ENCODE measurements at regions not wholly inside any gene's neighbourhood (a gene's known extent, or its start where the extent isn't known, plus 50 kb on each side); places are given as distances from the start of the nearest gene placed in this dataset.

DNA sequence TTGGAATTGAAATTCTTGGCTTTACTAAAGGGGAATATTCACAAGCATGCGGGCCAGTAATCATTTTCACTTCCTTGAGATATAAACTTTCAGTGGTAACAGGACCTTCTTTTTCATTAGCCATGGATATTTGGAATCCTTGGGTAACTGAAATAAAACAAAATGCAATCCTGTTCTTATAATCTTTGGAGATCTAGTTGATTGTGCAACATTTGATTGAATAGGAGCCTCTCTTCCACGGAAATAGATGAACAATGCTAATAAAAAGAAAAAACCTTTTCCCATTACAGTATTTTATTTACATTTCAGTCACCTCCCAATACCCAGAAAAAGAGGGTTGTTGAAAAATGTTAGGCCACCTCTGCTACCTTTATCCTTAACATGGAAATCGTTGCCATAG lies 225.6 kb downstream of the MAP2K6 start:
- Histone ChIP-seq H3K36me3 (ENCODE audit: low read depth) (no peaks in the 10 kb centered on the region), H3K4me1 (ENCODE audit: insufficient read depth) (peaks cover 28% of the 10 kb centered on the region), H3F3A (ENCODE audit: insufficient read depth) (peaks cover 28% of the 10 kb centered on the region), H3K27me3 (replicated peaks; ENCODE audit: insufficient read depth) (no peaks in the 10 kb centered on the region), H3K9ac (no peak overlapping the region), H2AFZ (no peak overlapping the region), H3K79me2 (ENCODE audit: insufficient read depth) (no peaks in the 10 kb centered on the region), H3K4me3 (no peak overlapping the region), H3K9me2 (ENCODE audit: insufficient read depth) (peaks cover 3% of the 10 kb centered on the region; the same call in 1 of the 2 replicates), H4K20me1 (ENCODE audit: insufficient read depth) (no peaks in the 10 kb centered on the region), H3K4me2 (ENCODE audit: unreplicated experiment) (no peak overlapping the region), H3K9me3 (ENCODE audit: low read depth) (no peaks in the 10 kb centered on the region), H3K27ac (no peak overlapping the region)
- no peak for DNase-seq
- in situ Hi-C loops (cut with MboI), result no loop called here
- TF ChIP-seq EZH2 (IDR thresholded peaks at IDR 0.05; ENCODE audit: insufficient read depth, poor library complexity, severe bottlenecking), result no peak
- TF ChIP-seq EZH2phosphoT487 (IDR thresholded peaks at IDR 0.05; ENCODE audit: insufficient read depth, low read depth), result no peak
- WGBS, 2 experiments (ENCODE audit: low coverage in 1 of 2, low lambda C conversion rate in 2 of 2, missing lambda C conversion rate in 2 of 2), result 62% methylated on average over 3 of the region's 3 CpGs

DNA sequence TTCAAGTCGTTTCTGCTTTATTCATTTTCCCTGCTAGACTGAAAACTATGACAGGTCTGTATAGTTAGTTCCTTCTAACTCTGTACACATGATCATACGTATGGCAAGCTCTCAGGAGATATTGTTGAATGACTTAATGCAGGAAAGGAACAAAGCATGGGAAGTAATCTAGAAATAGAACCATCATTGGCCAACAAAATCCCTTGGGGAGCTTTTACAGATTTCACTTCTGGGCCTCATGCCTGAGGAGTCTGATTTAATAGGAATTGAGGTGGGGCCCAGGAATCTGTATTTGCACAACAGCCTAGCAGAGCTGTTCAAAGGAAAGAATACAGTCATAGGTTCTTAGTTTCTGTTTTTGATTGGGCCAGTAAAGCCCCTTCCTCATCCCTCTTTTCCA lies 229.2 kb downstream of the MAP2K6 start:
- Histone ChIP-seq H3K9me3 (ENCODE audit: low read depth) (no peaks in the 10 kb centered on the region), H3K4me3 (no peak overlapping the region), H4K20me1 (ENCODE audit: insufficient read depth) (no peaks in the 10 kb centered on the region), H3K27ac (no peak overlapping the region), H3K27me3 (replicated peaks; ENCODE audit: insufficient read depth) (no peaks in the 10 kb centered on the region), H3K36me3 (ENCODE audit: low read depth) (no peaks in the 10 kb centered on the region), H3K4me1 (ENCODE audit: insufficient read depth) (0 out of 2 replicates have a peak, but pooled peaks cover 5% of the 10 kb centered on the region), H3K9ac (no peak overlapping the region), H3K4me2 (ENCODE audit: unreplicated experiment) (no peak overlapping the region), H3K9me2 (ENCODE audit: insufficient read depth) (no peaks in the 10 kb centered on the region), H3F3A (ENCODE audit: insufficient read depth) (peaks cover under 1% of the 10 kb centered on the region; the same call in 1 of the 2 replicates), H3K79me2 (ENCODE audit: insufficient read depth) (no peaks in the 10 kb centered on the region), H2AFZ (no peak overlapping the region)
- DNase-seq, result peak; percentile 12
- in situ Hi-C loops (cut with MboI), result no loop called here
- 69 to 77% methylated on average over 2 of the region's 2 CpGs for WGBS, 2 experiments (ENCODE audit: low coverage in 1 of 2, low lambda C conversion rate in 2 of 2, missing lambda C conversion rate in 2 of 2)
- TF ChIP-seq EZH2phosphoT487 (IDR thresholded peaks at IDR 0.05; ENCODE audit: insufficient read depth, low read depth), result no peak
- TF ChIP-seq EZH2 (IDR thresholded peaks at IDR 0.05; ENCODE audit: insufficient read depth, poor library complexity, severe bottlenecking), result no peak

DNA sequence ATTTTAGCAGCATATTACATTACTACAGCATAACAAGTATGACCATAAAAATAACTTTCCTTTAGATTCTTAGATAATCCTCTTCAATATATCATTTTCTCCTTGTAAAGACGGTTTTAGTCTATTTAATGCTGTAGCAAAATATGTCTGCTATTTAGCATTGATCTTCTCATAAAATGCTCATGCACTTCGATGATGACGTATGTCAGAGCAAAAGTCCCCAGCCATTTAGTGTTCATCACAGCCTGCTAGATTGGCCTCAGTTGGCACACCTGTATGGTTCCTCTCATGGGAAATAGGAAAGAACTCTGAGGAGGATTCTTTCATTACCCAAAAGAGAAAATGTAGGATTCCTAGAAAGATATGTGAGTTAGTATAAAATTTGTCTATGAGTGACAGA lies 232.2 kb downstream of the MAP2K6 start:
- no peaks in the 10 kb centered on the region for H3K27me3 ChIP-seq (replicated peaks; ENCODE audit: insufficient read depth)
- WGBS, 2 experiments (ENCODE audit: low coverage in 1 of 2, low lambda C conversion rate in 2 of 2, missing lambda C conversion rate in 2 of 2), result 85 to 89% methylated on average over 3 of the region's 3 CpGs
- no peak overlapping the region for H3K4me3 ChIP-seq
- no peak overlapping the region for H3K27ac ChIP-seq
- H3K4me1 ChIP-seq (ENCODE audit: insufficient read depth), result no peaks in the 10 kb centered on the region
- H3K9me3 ChIP-seq (ENCODE audit: low read depth), result no peaks in the 10 kb centered on the region
- H2AFZ ChIP-seq, result no peak overlapping the region
- no peak for TF ChIP-seq EZH2phosphoT487 (IDR thresholded peaks at IDR 0.05; ENCODE audit: insufficient read depth, low read depth)
- no peak for TF ChIP-seq EZH2 (IDR thresholded peaks at IDR 0.05; ENCODE audit: insufficient read depth, poor library complexity, severe bottlenecking)
- H3K9ac ChIP-seq, result no peak overlapping the region
- no peaks in the 10 kb centered on the region for H3K79me2 ChIP-seq (ENCODE audit: insufficient read depth)
- H3F3A ChIP-seq (ENCODE audit: insufficient read depth), result no peaks in the 10 kb centered on the region
- no peaks in the 10 kb centered on the region for H3K9me2 ChIP-seq (ENCODE audit: insufficient read depth)
- no peaks in the 10 kb centered on the region for H3K36me3 ChIP-seq (ENCODE audit: low read depth)
- in situ Hi-C loops (cut with MboI), result no loop called here
- no peaks in the 10 kb centered on the region for H4K20me1 ChIP-seq (ENCODE audit: insufficient read depth)
- DNase-seq, result no peak
- no peak overlapping the region for H3K4me2 ChIP-seq (ENCODE audit: unreplicated experiment)

DNA sequence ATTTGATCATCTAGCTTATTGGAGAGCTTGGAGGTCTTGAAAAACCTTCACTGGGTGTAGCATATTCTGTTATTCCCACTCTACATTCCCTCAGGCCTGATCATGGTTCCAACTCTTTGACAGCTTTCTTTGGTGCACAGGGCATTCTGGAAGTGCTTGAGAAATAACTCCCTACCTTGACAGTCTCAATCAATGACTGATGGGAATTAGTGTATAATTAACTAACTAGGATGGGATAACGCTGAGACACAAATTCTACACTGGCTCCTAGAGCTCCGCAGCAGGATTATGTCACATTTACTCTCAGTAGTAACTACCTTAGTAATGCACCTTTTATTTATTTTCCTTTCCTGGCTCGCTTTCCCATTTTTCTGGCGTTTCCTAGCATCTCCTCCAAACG lies 236.4 kb downstream of the MAP2K6 start:
- DNase-seq, result no peak
- peaks cover 13% of the 10 kb centered on the region for H3F3A ChIP-seq (ENCODE audit: insufficient read depth)
- H3K27me3 ChIP-seq (replicated peaks; ENCODE audit: insufficient read depth), result no peaks in the 10 kb centered on the region
- H4K20me1 ChIP-seq (ENCODE audit: insufficient read depth), result no peaks in the 10 kb centered on the region
- no peaks in the 10 kb centered on the region for H3K36me3 ChIP-seq (ENCODE audit: low read depth)
- no peak overlapping the region for H2AFZ ChIP-seq
- no peaks in the 10 kb centered on the region for H3K9me2 ChIP-seq (ENCODE audit: insufficient read depth)
- TF ChIP-seq EZH2 (IDR thresholded peaks at IDR 0.05; ENCODE audit: insufficient read depth, poor library complexity, severe bottlenecking), result no peak
- no peak for TF ChIP-seq EZH2phosphoT487 (IDR thresholded peaks at IDR 0.05; ENCODE audit: insufficient read depth, low read depth)
- H3K9me3 ChIP-seq (ENCODE audit: low read depth), result no peaks in the 10 kb centered on the region
- no peak overlapping the region for H3K27ac ChIP-seq
- no peak overlapping the region for H3K4me2 ChIP-seq (ENCODE audit: unreplicated experiment)
- in situ Hi-C loops (cut with MboI), result no loop called here
- no peak overlapping the region for H3K9ac ChIP-seq
- H3K4me3 ChIP-seq, result no peak overlapping the region
- H3K4me1 ChIP-seq (ENCODE audit: insufficient read depth), result peaks cover 14% of the 10 kb centered on the region
- H3K79me2 ChIP-seq (ENCODE audit: insufficient read depth), result no peaks in the 10 kb centered on the region
- 94 to 97% methylated on average over 5 of the region's 5 CpGs for WGBS, 2 experiments (ENCODE audit: low coverage in 1 of 2, low lambda C conversion rate in 2 of 2, missing lambda C conversion rate in 2 of 2)

DNA sequence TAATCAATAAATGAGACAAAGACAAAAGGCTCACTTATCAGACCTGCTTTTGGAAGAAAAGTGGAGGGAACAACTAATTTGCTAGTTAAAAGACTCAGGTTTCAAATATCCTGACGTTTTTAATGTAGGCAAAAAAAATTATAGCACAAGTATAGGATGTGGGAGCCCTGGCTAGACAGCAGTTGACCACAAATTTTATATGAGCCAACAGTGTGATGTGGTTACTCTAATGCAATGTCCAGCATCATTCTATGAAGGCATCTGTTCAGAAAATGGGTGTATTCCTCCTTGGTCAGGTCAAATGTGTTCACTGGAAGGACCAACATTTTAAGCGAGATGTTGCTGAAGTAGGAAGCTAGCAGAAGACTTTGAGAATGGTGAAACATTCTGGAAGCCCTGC lies 237.4 kb downstream of the MAP2K6 start:
- no peaks in the 10 kb centered on the region for H3K27me3 ChIP-seq (replicated peaks; ENCODE audit: insufficient read depth)
- WGBS, 2 experiments (ENCODE audit: low coverage in 1 of 2, low lambda C conversion rate in 2 of 2, missing lambda C conversion rate in 2 of 2), result 54 to 63% methylated on average over 2 of the region's 2 CpGs
- no peaks in the 10 kb centered on the region for H3K36me3 ChIP-seq (ENCODE audit: low read depth)

More for the DNA sequence above, 237.4 kb downstream of the MAP2K6 start:
- no peak overlapping the region for H3K4me3 ChIP-seq
- in situ Hi-C loops (cut with MboI), result no loop called here
- H3K9me2 ChIP-seq (ENCODE audit: insufficient read depth), result no peaks in the 10 kb centered on the region
- TF ChIP-seq EZH2phosphoT487 (IDR thresholded peaks at IDR 0.05; ENCODE audit: insufficient read depth, low read depth) (no peak), EZH2 (IDR thresholded peaks at IDR 0.05; ENCODE audit: insufficient read depth, poor library complexity, severe bottlenecking) (no peak)
- DNase-seq, result peak; percentile 4
- H3K27ac ChIP-seq, result no peak overlapping the region
- H3K4me2 ChIP-seq (ENCODE audit: unreplicated experiment), result no peak overlapping the region
- H2AFZ ChIP-seq, result no peak overlapping the region
- H3F3A ChIP-seq (ENCODE audit: insufficient read depth), result peaks cover 16% of the 10 kb centered on the region
- no peaks in the 10 kb centered on the region for H3K9me3 ChIP-seq (ENCODE audit: low read depth)
- H3K4me1 ChIP-seq (ENCODE audit: insufficient read depth), result peaks cover 20% of the 10 kb centered on the region
- H4K20me1 ChIP-seq (ENCODE audit: insufficient read depth), result no peaks in the 10 kb centered on the region
- H3K9ac ChIP-seq, result no peak overlapping the region
- H3K79me2 ChIP-seq (ENCODE audit: insufficient read depth), result no peaks in the 10 kb centered on the region

All from GM23248 (cell line).